H7 (cell line): ENCODE measurements at regions not wholly inside any gene's neighbourhood (a gene's known extent, or its start where the extent isn't known, plus 50 kb on each side); places are given as distances from the start of the nearest gene placed in this dataset.
A peak's percentile ranks its signal among the peaks of the same experiment; 100 is the strongest.
"Not testable (repeated sequence)": the region's sequence is repeated elsewhere in the genome, so short reads cannot be mapped to it uniquely, and the experiment has no call there.

Experiments
- DNase-seq: peaks from one replicate; pipeline ENCODE4 v3.0.0; 2012
- H3K27me3 ChIP-seq: 2 replicates; pipeline ENCODE4 v1.6.0; 2011; ENCODE audit warnings: mild to moderate bottlenecking, low read length; ENCODE audit not compliant: control insufficient read depth, insufficient read depth
- H3K36me3 ChIP-seq: replicated peaks from 2 replicates; pipeline ENCODE4 v1.5.1; 2011; ENCODE audit warnings: low read length; ENCODE audit not compliant: control insufficient read depth, insufficient read depth
- H3K4me3 ChIP-seq: 2 replicates; pipeline ENCODE4 v1.5.1; 2011; ENCODE audit warnings: low read depth, mild to moderate bottlenecking, control low read depth, low read length, moderate library complexity; ENCODE audit not compliant: insufficient read depth

DNA sequence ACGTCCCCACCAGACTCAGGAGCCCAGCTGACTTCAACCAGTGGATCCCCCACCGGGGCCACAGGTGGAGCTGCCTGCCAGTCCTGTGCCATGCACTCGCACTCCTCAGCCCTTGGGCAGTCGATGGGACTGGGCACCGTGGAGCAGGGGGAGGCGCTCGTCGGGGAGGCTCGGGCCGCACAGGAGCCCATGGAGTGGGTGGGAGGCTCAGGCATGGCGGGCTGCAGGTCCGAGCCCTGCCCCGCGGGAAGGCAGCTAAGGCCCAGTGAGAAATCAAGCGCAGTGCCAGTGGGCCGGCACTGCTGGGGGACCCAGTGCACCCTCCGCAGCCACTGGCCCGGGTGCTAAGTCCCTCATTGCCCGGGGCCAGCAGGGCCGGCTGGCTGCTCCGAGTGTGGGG lies 52.3 kb upstream of the LRRC30 start:
- not testable (repeated sequence) for H3K4me3 ChIP-seq, H3K27me3 ChIP-seq, H3K36me3 ChIP-seq, DNase-seq

DNA sequence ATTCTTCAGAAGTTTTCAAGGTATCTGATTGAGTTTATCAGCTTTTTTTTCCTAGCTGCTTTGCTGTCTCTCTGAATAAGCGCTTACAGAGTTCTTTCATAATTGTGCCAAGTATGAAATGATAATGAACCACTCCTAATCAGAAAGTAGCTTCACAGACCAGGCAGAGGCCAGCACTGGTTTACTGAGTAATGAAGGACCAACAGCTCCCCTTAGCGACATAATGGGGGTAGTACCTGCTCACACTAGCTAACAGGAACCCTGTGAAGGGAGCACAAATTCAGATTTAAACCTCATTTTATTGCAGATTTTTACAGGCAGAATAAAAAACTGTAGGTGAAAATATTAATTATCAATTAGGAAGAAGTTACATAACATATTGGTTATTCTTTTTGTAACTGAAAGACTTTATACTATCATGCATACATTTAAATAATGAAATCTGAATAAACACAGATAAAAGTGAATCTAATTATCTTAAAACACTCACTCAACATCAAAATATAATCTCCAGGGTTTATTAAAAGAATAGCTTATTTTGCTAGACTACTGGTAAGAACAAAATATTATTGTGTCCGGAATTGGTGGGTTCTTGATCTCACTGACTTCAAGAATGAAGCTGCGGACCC lies 53.7 kb upstream of the LRRC30 start:
- DNase-seq: peak; percentile 85
- H3K4me3 ChIP-seq: no peak overlapping the region
- no peaks in the 10 kb centered on the region for H3K36me3 ChIP-seq
- H3K27me3 ChIP-seq: no peaks in the 10 kb centered on the region

DNA sequence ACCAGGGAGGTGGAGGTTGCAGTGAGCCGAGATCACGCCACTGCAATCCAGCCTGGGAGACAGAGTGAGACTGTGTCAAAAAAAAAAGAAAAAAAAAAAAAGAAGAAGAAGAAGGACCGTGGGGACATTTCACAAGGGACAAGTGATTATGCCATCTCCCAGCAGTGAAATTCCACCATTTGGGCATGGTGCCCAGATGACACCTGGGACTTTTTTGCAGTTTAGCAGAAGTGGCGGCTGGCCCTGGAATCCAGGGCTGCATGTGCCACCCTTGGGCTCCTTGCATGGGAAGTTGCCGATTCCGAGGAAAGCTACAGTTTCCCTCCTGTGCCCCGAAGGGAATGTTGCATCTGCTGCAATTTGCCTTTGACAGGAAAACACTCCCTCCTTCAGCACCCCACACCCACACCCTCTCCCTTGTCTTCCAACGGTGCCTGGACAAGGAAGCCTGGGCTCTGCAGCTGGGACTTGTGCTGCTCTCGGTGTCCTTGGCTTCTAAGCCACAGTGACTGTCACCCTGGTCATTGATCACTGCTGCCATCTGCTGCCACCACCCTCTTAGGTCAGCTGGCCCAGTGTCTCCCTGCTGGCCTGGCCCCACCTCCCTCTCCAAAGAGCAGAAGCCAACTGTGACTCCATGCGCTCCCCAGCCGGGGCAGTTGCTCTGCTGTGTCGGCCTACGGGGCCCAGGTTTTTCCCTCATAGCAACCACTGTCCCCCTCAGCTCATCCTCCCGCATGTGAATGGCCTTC lies 56.4 kb upstream of the LRRC30 start:
- H3K36me3 ChIP-seq: no peaks in the 10 kb centered on the region
- DNase-seq: peak; percentile 48
- no peaks in the 10 kb centered on the region for H3K27me3 ChIP-seq
- no peak overlapping the region for H3K4me3 ChIP-seq

DNA sequence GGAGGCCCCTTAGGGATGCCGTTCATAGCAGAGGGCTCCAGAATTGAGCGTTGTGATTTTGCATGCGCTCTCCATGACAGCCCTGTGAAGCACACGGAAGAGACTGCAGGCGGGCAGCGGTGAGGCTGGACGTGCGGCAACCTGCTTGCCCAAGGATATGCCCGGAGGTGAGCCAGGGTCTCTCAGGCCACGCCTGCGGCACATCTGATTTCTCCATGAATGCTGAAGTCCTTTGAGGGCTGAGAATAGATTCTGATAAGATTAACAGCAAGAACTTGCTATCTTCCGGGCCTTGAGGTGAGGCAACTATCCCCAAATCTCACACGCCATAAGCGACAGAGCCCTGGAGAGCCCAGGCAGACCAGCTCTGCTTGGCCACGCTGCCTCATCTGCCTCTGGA lies 55.6 kb upstream of the LAMA1 start:
- H3K4me3 ChIP-seq: no peak overlapping the region
- DNase-seq: no peak
- H3K27me3 ChIP-seq: no peaks in the 10 kb centered on the region
- H3K36me3 ChIP-seq: no peaks in the 10 kb centered on the region

DNA sequence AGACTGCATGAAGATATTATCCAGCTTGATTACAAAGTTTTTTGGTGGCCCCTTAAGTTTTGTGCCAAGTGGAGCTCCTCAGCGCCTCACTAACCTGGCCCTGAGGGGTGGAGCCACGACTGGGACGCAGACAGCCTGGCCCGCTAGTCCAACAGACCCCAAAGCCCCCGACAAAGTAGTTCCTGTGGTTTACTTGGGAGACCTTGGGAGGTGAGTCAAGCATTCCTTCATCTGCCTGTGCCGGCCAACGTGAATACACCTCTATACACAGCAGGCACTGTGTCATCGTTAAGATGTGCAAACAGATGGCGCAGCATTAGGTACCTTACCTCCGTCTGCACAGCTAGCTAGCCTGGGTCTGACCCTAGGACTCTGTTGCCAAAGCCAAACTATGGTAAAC lies 55.0 kb upstream of the LAMA1 start:
- H3K27me3 ChIP-seq: no peaks in the 10 kb centered on the region
- H3K36me3 ChIP-seq: no peaks in the 10 kb centered on the region
- no peak for DNase-seq
- no peak overlapping the region for H3K4me3 ChIP-seq

DNA sequence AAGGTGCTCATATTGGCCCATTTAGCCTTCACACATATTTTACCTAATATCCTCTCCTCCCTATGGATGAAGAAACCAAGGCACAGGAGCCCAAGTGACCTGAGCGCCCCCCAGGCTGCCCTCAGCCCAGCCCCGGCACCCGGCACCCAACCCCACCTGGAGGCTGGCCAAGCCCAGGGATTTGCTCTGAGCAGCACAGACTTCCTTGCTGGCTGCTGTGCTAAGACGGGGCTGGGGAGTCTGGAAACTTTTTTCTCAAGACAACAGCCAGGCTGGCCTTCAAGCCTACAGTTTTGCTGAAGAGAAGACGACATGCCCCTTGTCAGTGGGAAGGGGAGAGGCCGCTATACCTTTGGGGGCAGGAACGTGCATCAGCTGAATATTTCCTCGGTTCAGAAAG lies 52.7 kb upstream of the LAMA1 start:
- no peak for DNase-seq
- Histone ChIP-seq H3K4me3 (no peak overlapping the region), H3K36me3 (no peaks in the 10 kb centered on the region), H3K27me3 (no peaks in the 10 kb centered on the region)

DNA sequence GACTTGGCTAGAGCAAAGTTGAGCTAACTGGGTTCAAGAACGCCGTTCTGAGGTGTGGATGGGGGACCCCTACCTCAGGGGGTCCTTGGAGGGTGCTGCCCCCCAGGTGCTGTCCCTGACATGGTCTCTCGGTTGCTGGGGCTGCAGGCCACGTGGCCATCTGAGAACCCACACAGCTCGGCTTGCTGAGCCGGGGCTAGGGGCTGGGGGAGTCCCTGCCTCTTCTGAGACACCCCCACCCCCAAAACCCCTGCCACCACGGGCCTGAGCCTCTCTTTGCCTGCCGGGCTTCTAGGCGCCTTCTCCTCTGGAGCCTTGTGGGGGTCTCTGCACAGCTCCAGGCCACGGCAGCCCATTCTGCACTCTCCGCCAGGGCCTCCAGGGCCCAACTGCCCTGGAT lies 52.0 kb upstream of the LAMA1 start:
- DNase-seq: no peak
- H3K4me3 ChIP-seq: no peak overlapping the region
- H3K36me3 ChIP-seq: no peaks in the 10 kb centered on the region
- H3K27me3 ChIP-seq: no peaks in the 10 kb centered on the region

DNA sequence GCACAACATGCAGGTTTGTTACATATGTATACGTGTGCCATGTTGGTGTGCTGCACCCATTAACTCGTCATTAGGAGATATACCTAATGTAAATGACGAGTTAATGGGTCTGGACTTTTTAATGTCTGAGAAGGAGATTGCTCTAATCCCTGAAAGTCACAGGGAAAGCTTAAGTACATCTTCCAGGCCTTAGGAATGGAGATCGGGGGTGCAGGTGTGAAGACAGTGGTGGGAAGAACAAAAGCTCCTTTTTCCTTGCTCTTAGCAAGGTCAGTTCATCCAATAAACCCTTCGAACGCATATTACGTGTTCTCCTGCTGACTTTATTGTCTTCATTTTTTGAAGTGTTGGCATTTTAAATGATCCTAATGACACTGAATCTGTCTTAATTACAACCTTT lies 50.8 kb upstream of the LAMA1 start:
- no peak overlapping the region for H3K4me3 ChIP-seq

More for the DNA sequence above, 50.8 kb upstream of the LAMA1 start:
- no peak for DNase-seq
- H3K36me3 ChIP-seq: no peaks in the 10 kb centered on the region
- H3K27me3 ChIP-seq: no peaks in the 10 kb centered on the region
